Activated CD4-positive, alpha-beta T cell treated with anti-CD3 and anti-CD28 coated beads for 36 hours (primary cell): ENCODE measurements at regions not wholly inside any gene's neighbourhood (a gene's known extent, or its start where the extent isn't known, plus 50 kb on each side); places are given as distances from the start of the nearest gene placed in this dataset.

Experiments used
- ATAC-seq: fragments of 200-7000 bp; cut with Tn5 transposase; one replicate; pipeline ENCODE4 v1.10.0; 2021; ENCODE audit warnings: mild to moderate bottlenecking, moderate library complexity
- CTCF ChIA-PET: fragments of 350-600 bp; sonication (Branson Sonifier 250); formaldehyde crosslinking; loops from one replicate; lab custom pipeline; 2021; ENCODE audit warnings: antibody characterized with exemption; lab: Charles Lee
- POLR2A ChIA-PET: fragments of 350-600 bp; sonication (Branson Sonifier 250); formaldehyde crosslinking; loops from one replicate; lab custom pipeline; 2021; ENCODE audit warnings: antibody characterized with exemption, inconsistent platforms; lab: Charles Lee
- DNase-seq: peaks from one replicate; pipeline ENCODE4 v3.0.0-alpha.2; 2020
- H3K27ac Mint-ChIP-seq: one replicate; pipeline ENCODE4 v1.8.0; 2021; ENCODE audit warnings: mixed read lengths
- H3K27me3 Mint-ChIP-seq: one replicate; pipeline ENCODE4 v1.8.0; 2021; ENCODE audit warnings: mixed read lengths
- H3K36me3 Mint-ChIP-seq: one replicate; pipeline ENCODE4 v1.8.0; 2021; ENCODE audit warnings: low read depth, mixed read lengths
- H3K4me1 Mint-ChIP-seq: one replicate; pipeline ENCODE4 v1.8.0; 2021; ENCODE audit warnings: mixed read lengths
- H3K4me3 Mint-ChIP-seq: one replicate; pipeline ENCODE4 v1.8.0; 2021; ENCODE audit warnings: mild to moderate bottlenecking, moderate library complexity, mixed read lengths
- H3K9me3 Mint-ChIP-seq: one replicate; pipeline ENCODE4 v1.8.0; 2021; ENCODE audit warnings: low read depth, mixed read lengths
- intact Hi-C, 2 experiments: fragments of 100-400 bp; cut with DNase I in 1 of 2; cut with micrococcal nuclease in 1 of 2; formaldehyde crosslinking; loops; one replicate each; pipeline versions ENCODE4 v1.14.2 to v1.15.1; 2022 to 2024; cut with DNase I, micrococcal nuclease

GRCh38 chr1:29958271-29958670 is 721.9 kb downstream of the PTPRU start:
- intact Hi-C loops = no loop called here
- ATAC-seq (no peak), DNase-seq (no peak)
- Mint-ChIP-seq H3K4me1 (no peaks in the 10 kb centered on the region), H3K27ac (no peak overlapping the region), H3K36me3 (no peaks in the 10 kb centered on the region), H3K27me3 (peaks cover 4% of the 10 kb centered on the region), H3K9me3 (no peaks in the 10 kb centered on the region), H3K4me3 (no peak overlapping the region)
- ChIA-PET POLR2A (no interaction called here), CTCF (interaction anchor here (0.6 kb wide), 1 partner anchor 22 kb away, joined by 3 read pairs; no protein-coding TSS in a partner anchor)

GRCh38 chr1:29956349-29957030 is 720.2 kb downstream of the PTPRU start:
- Mint-ChIP-seq H3K27me3 (peaks cover 6% of the 10 kb centered on the region), H3K27ac (no peak overlapping the region), H3K9me3 (no peaks in the 10 kb centered on the region), H3K4me3 (no peak overlapping the region), H3K4me1 (no peaks in the 10 kb centered on the region), H3K36me3 (no peaks in the 10 kb centered on the region)
- ATAC-seq (no peak), DNase-seq (no peak)
- CTCF ChIA-PET = no interaction called here
- intact Hi-C loops = no loop called here
- POLR2A ChIA-PET = no interaction called here

GRCh38 chr1:29954591-29954990 is 718.3 kb downstream of the PTPRU start:
- ChIA-PET POLR2A (no interaction called here), CTCF (no interaction called here)
- DNase-seq (no peak), ATAC-seq (no peak)
- Mint-ChIP-seq H3K27ac (no peak overlapping the region), H3K4me3 (no peak overlapping the region), H3K4me1 (no peaks in the 10 kb centered on the region), H3K27me3 (peaks cover 8% of the 10 kb centered on the region), H3K36me3 (no peaks in the 10 kb centered on the region), H3K9me3 (no peaks in the 10 kb centered on the region)
- intact Hi-C loops = no loop called here

GRCh38 chr1:29953961-29954360 is 717.6 kb downstream of the PTPRU start:
- H3K27me3 Mint-ChIP-seq = peaks cover 8% of the 10 kb centered on the region
- CTCF ChIA-PET = no interaction called here
- H3K4me1 Mint-ChIP-seq = no peaks in the 10 kb centered on the region
- no peaks in the 10 kb centered on the region for H3K36me3 Mint-ChIP-seq
- H3K9me3 Mint-ChIP-seq = no peaks in the 10 kb centered on the region
- no peak overlapping the region for H3K27ac Mint-ChIP-seq
- POLR2A ChIA-PET = no interaction called here
- no peak overlapping the region for H3K4me3 Mint-ChIP-seq
- intact Hi-C loops = no loop called here
- no peak for ATAC-seq
- DNase-seq = no peak

- CTCF ChIA-PET = no interaction called here
- H3K36me3 Mint-ChIP-seq = no peaks in the 10 kb centered on the region
- DNase-seq = no peak
These were observed 713.4 kb downstream of the PTPRU start for GRCh38 chr1:29949676-29950075.

GRCh38 chr1:29948581-29948980 is 712.3 kb downstream of the PTPRU start:
- ChIA-PET CTCF (no interaction called here), POLR2A (no interaction called here)
- Mint-ChIP-seq H3K36me3 (no peaks in the 10 kb centered on the region), H3K27ac (no peak overlapping the region), H3K4me3 (no peak overlapping the region), H3K4me1 (no peaks in the 10 kb centered on the region), H3K27me3 (peaks cover 13% of the 10 kb centered on the region), H3K9me3 (no peaks in the 10 kb centered on the region)
- DNase-seq (no peak), ATAC-seq (no peak)
- intact Hi-C loops = no loop called here

More at GRCh38 chr1:29949676-29950075, 713.4 kb downstream of the PTPRU start:
- Mint-ChIP-seq H3K9me3 (no peaks in the 10 kb centered on the region), H3K27me3 (peaks cover 16% of the 10 kb centered on the region), H3K4me1 (no peaks in the 10 kb centered on the region), H3K4me3 (no peak overlapping the region), H3K27ac (no peak overlapping the region)
- intact Hi-C loops = no loop called here
- POLR2A ChIA-PET = no interaction called here
- no peak for ATAC-seq

GRCh38 chr1:29946057-29946456 is 709.7 kb downstream of the PTPRU start:
- H3K4me1 Mint-ChIP-seq = no peaks in the 10 kb centered on the region
- ChIA-PET POLR2A (no interaction called here), CTCF (no interaction called here)
- intact Hi-C loops = no loop called here
- H3K4me3 Mint-ChIP-seq = no peak overlapping the region
- no peak overlapping the region for H3K27ac Mint-ChIP-seq
- no peaks in the 10 kb centered on the region for H3K36me3 Mint-ChIP-seq
- no peak for ATAC-seq
- H3K27me3 Mint-ChIP-seq = peaks cover 13% of the 10 kb centered on the region
- DNase-seq = no peak
- no peaks in the 10 kb centered on the region for H3K9me3 Mint-ChIP-seq

- Mint-ChIP-seq H3K27ac (no peak overlapping the region), H3K36me3 (no peaks in the 10 kb centered on the region), H3K27me3 (peaks cover 13% of the 10 kb centered on the region), H3K9me3 (no peaks in the 10 kb centered on the region), H3K4me1 (no peaks in the 10 kb centered on the region), H3K4me3 (no peak overlapping the region)
- intact Hi-C loops = no loop called here
- CTCF ChIA-PET = no interaction called here
- POLR2A ChIA-PET = no interaction called here
- ATAC-seq = no peak
- DNase-seq = no peak
These were observed 709.1 kb downstream of the PTPRU start for GRCh38 chr1:29945426-29945825.

- H3K4me3 Mint-ChIP-seq = no peak overlapping the region
- ChIA-PET CTCF (no interaction called here), POLR2A (no interaction called here)
- intact Hi-C loops = no loop called here
- H3K4me1 Mint-ChIP-seq = no peaks in the 10 kb centered on the region
- no peak for DNase-seq
- H3K27ac Mint-ChIP-seq = no peak overlapping the region
- ATAC-seq = no peak
- H3K9me3 Mint-ChIP-seq = no peaks in the 10 kb centered on the region
- no peaks in the 10 kb centered on the region for H3K36me3 Mint-ChIP-seq
- peaks cover 11% of the 10 kb centered on the region for H3K27me3 Mint-ChIP-seq
These were observed 708.1 kb downstream of the PTPRU start for GRCh38 chr1:29944253-29944905.

- ATAC-seq (no peak), DNase-seq (no peak)
- ChIA-PET POLR2A (no interaction called here), CTCF (no interaction called here)
- intact Hi-C loops = no loop called here
- no peaks in the 10 kb centered on the region for H3K36me3 Mint-ChIP-seq
- no peak overlapping the region for H3K27ac Mint-ChIP-seq
- no peak overlapping the region for H3K4me3 Mint-ChIP-seq
- no peaks in the 10 kb centered on the region for H3K9me3 Mint-ChIP-seq
- H3K27me3 Mint-ChIP-seq = peaks cover 9% of the 10 kb centered on the region
- H3K4me1 Mint-ChIP-seq = no peaks in the 10 kb centered on the region
These were observed 706.7 kb downstream of the PTPRU start for GRCh38 chr1:29943034-29943433.

- intact Hi-C loops = no loop called here
- ChIA-PET POLR2A (no interaction called here), CTCF (no interaction called here)
- ATAC-seq = peak; percentile 69
- DNase-seq = no peak
- Mint-ChIP-seq H3K27ac (no peak overlapping the region), H3K4me3 (no peak overlapping the region), H3K36me3 (no peaks in the 10 kb centered on the region), H3K4me1 (no peaks in the 10 kb centered on the region), H3K27me3 (peaks cover 4% of the 10 kb centered on the region), H3K9me3 (no peaks in the 10 kb centered on the region)
These were observed 702.8 kb downstream of the PTPRU start for GRCh38 chr1:29939079-29939478.

- H3K4me3 Mint-ChIP-seq = no peak overlapping the region
- no peaks in the 10 kb centered on the region for H3K9me3 Mint-ChIP-seq
- H3K27ac Mint-ChIP-seq = no peak overlapping the region
- no peaks in the 10 kb centered on the region for H3K36me3 Mint-ChIP-seq
- peaks cover 6% of the 10 kb centered on the region for H3K27me3 Mint-ChIP-seq
- ChIA-PET POLR2A (no interaction called here), CTCF (no interaction called here)
- no peaks in the 10 kb centered on the region for H3K4me1 Mint-ChIP-seq
- no peak for DNase-seq
- no peak for ATAC-seq
- intact Hi-C loops = no loop called here
These were observed 701.0 kb downstream of the PTPRU start for GRCh38 chr1:29937356-29937755.
